ENCODE measurements at regions not wholly inside any gene's neighbourhood (a gene's known extent, or its start where the extent isn't known, plus 50 kb on each side); places are given as distances from the start of the nearest gene placed in this dataset.

GRCh38 chr9:108077556-108077955, 588.0 kb upstream of the KLF4 start:
- no peak for TF ChIP-seq CTCF (IDR thresholded peaks at IDR 0.05)
- Histone ChIP-seq H3K4me1 (no peaks in the 10 kb centered on the region), H3K27ac (no peak overlapping the region), H3K4me3 (no peak overlapping the region), H3K27me3 (peaks cover 0 to 4% of the 10 kb centered on the region in 2 donors), H3K9me3 (no peaks in the 10 kb centered on the region), H3K36me3 (no peaks in the 10 kb centered on the region)
- no peak for DNase-seq (ENCODE audit: low spot score)

DNA sequence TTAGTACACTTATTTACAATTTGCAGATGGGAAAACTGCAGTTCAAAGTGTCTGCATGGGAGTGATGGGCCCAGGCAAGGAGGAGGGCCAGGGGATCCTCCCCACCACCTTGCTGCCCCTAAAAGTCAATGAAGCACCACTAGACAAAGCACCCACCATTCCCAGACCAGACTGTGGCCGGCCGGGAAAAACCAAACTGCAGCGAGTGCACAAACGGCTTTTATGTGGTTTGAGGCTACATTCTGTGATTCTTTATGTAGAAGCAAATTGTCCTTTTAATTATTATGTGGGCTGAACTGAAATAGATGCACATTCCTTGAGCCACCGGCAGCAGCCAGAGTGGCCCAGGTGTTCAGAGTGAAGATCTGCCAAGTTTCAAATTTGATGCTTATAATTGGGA, 585.3 kb upstream of the KLF4 start:
- peaks cover 0 to 4% of the 10 kb centered on the region in 2 donors for H3K27me3 ChIP-seq
- no peaks in the 10 kb centered on the region for H3K36me3 ChIP-seq
- no peaks in the 10 kb centered on the region for H3K9me3 ChIP-seq
- H3K27ac ChIP-seq, result no peak overlapping the region
- H3K4me1 ChIP-seq, result no peaks in the 10 kb centered on the region
- no peak for DNase-seq (ENCODE audit: low spot score)
- no peak for TF ChIP-seq CTCF (IDR thresholded peaks at IDR 0.05)
- no peak overlapping the region for H3K4me3 ChIP-seq

DNA sequence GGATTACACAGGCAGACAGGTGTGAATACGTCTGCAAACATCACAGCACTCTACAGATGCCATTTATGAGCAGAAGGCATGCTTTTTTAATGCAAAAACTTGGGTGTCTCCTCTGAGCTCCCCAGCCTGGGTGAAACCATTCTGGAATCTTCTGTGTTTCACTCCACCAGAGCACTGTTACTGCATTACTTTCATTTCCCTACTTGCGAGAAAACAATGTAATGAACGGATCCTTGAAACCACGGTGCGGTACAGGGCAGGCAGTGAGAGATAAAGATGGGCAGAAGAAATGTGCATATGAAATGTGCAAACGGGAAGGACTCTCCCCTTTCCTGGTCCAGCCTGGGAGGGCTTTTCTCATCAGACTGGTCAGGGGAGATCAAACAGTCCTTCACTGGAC, 584.3 kb upstream of the KLF4 start:
- TF ChIP-seq CTCF (IDR thresholded peaks at IDR 0.05), result no peak
- no peaks in the 10 kb centered on the region for H3K4me1 ChIP-seq
- H3K36me3 ChIP-seq, result no peaks in the 10 kb centered on the region
- no peak overlapping the region for H3K27ac ChIP-seq
- DNase-seq (ENCODE audit: low spot score), result no peak
- H3K4me3 ChIP-seq, result no peak overlapping the region
- H3K9me3 ChIP-seq, result no peaks in the 10 kb centered on the region
- H3K27me3 ChIP-seq, result peaks cover 0 to 2% of the 10 kb centered on the region in 2 donors

DNA sequence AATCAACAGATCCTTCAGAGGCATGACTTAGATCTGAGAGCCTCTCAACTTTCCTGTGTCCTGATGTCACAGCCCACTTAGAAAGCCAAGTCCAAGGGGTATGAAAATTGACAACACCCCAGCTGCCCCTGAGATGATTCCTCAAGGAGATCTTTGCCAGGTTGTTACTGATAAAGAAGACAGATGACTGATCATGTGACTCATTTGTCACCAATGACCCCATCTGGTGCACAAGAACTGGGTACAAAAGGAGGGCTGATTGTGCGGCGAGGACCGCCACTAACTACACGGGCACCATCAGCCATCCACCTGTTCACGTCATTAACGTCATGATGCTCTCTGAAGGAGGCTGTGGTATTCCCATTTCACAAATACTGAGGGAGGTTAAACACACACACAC, 583.2 kb upstream of the KLF4 start:
- no peak for DNase-seq (ENCODE audit: low spot score)
- no peaks in the 10 kb centered on the region for H3K4me1 ChIP-seq
- H3K27ac ChIP-seq, result no peak overlapping the region
- no peak for TF ChIP-seq CTCF (IDR thresholded peaks at IDR 0.05)
- H3K36me3 ChIP-seq, result no peaks in the 10 kb centered on the region
- H3K27me3 ChIP-seq, result no peaks in the 10 kb centered on the region
- H3K9me3 ChIP-seq, result no peaks in the 10 kb centered on the region
- no peak overlapping the region for H3K4me3 ChIP-seq

DNA sequence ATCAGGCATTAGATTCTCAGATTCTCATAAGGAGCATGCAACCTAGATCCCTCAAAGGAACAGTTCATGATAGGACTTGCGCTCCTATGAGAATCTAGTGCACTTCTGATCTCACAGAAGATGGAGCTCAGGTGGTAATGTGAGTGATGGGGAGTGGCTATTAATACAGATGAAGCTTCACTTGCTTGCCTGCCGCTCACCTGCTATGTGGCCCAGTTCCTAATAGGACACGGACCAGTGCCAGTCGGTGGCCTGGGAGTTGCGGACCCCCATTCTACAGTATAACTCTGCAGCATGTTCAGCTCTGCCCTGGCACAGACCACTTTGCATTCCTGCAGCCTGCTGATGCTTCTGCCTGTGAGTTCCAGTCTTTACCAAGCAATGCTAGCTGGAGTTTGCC, 581.3 kb upstream of the KLF4 start:
- no peak for TF ChIP-seq CTCF (IDR thresholded peaks at IDR 0.05)
- H3K36me3 ChIP-seq, result no peaks in the 10 kb centered on the region

GRCh38 chr9:108069991-108070390, 580.4 kb upstream of the KLF4 start:
- Histone ChIP-seq H3K4me3 (no peak overlapping the region), H3K36me3 (no peaks in the 10 kb centered on the region), H3K4me1 (no peaks in the 10 kb centered on the region), H3K27me3 (no peaks in the 10 kb centered on the region), H3K27ac (no peak overlapping the region), H3K9me3 (no peaks in the 10 kb centered on the region)
- no peak for TF ChIP-seq CTCF (IDR thresholded peaks at IDR 0.05)
- no peak for DNase-seq (ENCODE audit: low spot score)

More for the DNA sequence above, 581.3 kb upstream of the KLF4 start:
- no peaks in the 10 kb centered on the region for H3K4me1 ChIP-seq
- no peaks in the 10 kb centered on the region for H3K27me3 ChIP-seq
- H3K9me3 ChIP-seq, result no peaks in the 10 kb centered on the region
- no peak for DNase-seq (ENCODE audit: low spot score)
- H3K4me3 ChIP-seq, result no peak overlapping the region
- H3K27ac ChIP-seq, result no peak overlapping the region
